Activated CD4-positive, alpha-beta T cell treated with anti-CD3 and anti-CD28 coated beads, Interleukin-2, amount 10 ng/mL, durations not matched to agents 24 days and 14 days (primary cell): ENCODE measurements at regions not wholly inside any gene's neighbourhood (a gene's known extent, or its start where the extent isn't known, plus 50 kb on each side); places are given as distances from the start of the nearest gene placed in this dataset.

ENCODE experiments used
- DNase-seq: peaks from one replicate; pipeline ENCODE4 v3.0.0; 2022
- H3K27ac Mint-ChIP-seq: one replicate; pipeline ENCODE4 v1.8.0; 2022; ENCODE audit warnings: mild to moderate bottlenecking, mixed read lengths
- H3K27me3 Mint-ChIP-seq: one replicate; pipeline ENCODE4 v1.8.0; 2022; ENCODE audit warnings: mixed read lengths
- H3K36me3 Mint-ChIP-seq: one replicate; pipeline ENCODE4 v1.8.0; 2022; ENCODE audit warnings: low read depth, mild to moderate bottlenecking, mixed read lengths
- H3K4me1 Mint-ChIP-seq: one replicate; pipeline ENCODE4 v1.8.0; 2021; ENCODE audit warnings: mixed read lengths
- H3K4me3 Mint-ChIP-seq: one replicate; pipeline ENCODE4 v1.8.0; 2022; ENCODE audit warnings: mild to moderate bottlenecking, moderate library complexity, mixed read lengths
- H3K9me3 Mint-ChIP-seq: one replicate; pipeline ENCODE4 v1.8.0; 2021; ENCODE audit warnings: mixed read lengths
- intact Hi-C: fragments of 100-400 bp; cut with micrococcal nuclease; formaldehyde crosslinking; loops from one replicate; pipeline ENCODE4 v1.15.1; 2023

- H3K9me3 Mint-ChIP-seq: peaks cover 3% of the 10 kb centered on the region
- no peak overlapping the region for H3K4me3 Mint-ChIP-seq
Observed at GRCh38 chr15:35914573-35914972, 368.6 kb upstream of the DPH6 start.

GRCh38 chr15:35921046-35921445 is 375.1 kb upstream of the DPH6 start:
- Mint-ChIP-seq H3K27ac (no peak overlapping the region), H3K27me3 (no peaks in the 10 kb centered on the region), H3K36me3 (no peaks in the 10 kb centered on the region), H3K9me3 (no peaks in the 10 kb centered on the region), H3K4me1 (no peaks in the 10 kb centered on the region), H3K4me3 (no peak overlapping the region)
- DNase-seq: no peak
- intact Hi-C loops: no loop called here

More at GRCh38 chr15:35914573-35914972, 368.6 kb upstream of the DPH6 start:
- H3K4me1 Mint-ChIP-seq: no peaks in the 10 kb centered on the region
- no peaks in the 10 kb centered on the region for H3K27me3 Mint-ChIP-seq
- intact Hi-C loops: no loop called here
- no peak overlapping the region for H3K27ac Mint-ChIP-seq
- no peak for DNase-seq
- no peaks in the 10 kb centered on the region for H3K36me3 Mint-ChIP-seq

- no peaks in the 10 kb centered on the region for H3K9me3 Mint-ChIP-seq
- H3K36me3 Mint-ChIP-seq: no peaks in the 10 kb centered on the region
- no peak overlapping the region for H3K4me3 Mint-ChIP-seq
- no peak overlapping the region for H3K27ac Mint-ChIP-seq
- no peak for DNase-seq
- H3K4me1 Mint-ChIP-seq: no peaks in the 10 kb centered on the region
- intact Hi-C loops: no loop called here
- H3K27me3 Mint-ChIP-seq: no peaks in the 10 kb centered on the region
Observed at GRCh38 chr15:35925275-35926006, 379.5 kb upstream of the DPH6 start.

- no peaks in the 10 kb centered on the region for H3K4me1 Mint-ChIP-seq
- intact Hi-C loops: no loop called here
- no peak overlapping the region for H3K4me3 Mint-ChIP-seq
- DNase-seq: no peak
- no peaks in the 10 kb centered on the region for H3K36me3 Mint-ChIP-seq
- no peaks in the 10 kb centered on the region for H3K9me3 Mint-ChIP-seq
- H3K27ac Mint-ChIP-seq: no peak overlapping the region
- no peaks in the 10 kb centered on the region for H3K27me3 Mint-ChIP-seq
Observed at GRCh38 chr15:35926007-35926380, 380.0 kb upstream of the DPH6 start.

GRCh38 chr15:35928847-35929246 is 382.9 kb upstream of the DPH6 start:
- Mint-ChIP-seq H3K4me3 (no peak overlapping the region), H3K9me3 (no peaks in the 10 kb centered on the region), H3K27ac (no peak overlapping the region), H3K27me3 (no peaks in the 10 kb centered on the region), H3K4me1 (no peaks in the 10 kb centered on the region), H3K36me3 (no peaks in the 10 kb centered on the region)
- no peak for DNase-seq
- intact Hi-C loops: no loop called here

GRCh38 chr15:35929740-35930444 is 383.9 kb upstream of the DPH6 start:
- H3K27ac Mint-ChIP-seq: no peak overlapping the region
- H3K9me3 Mint-ChIP-seq: no peaks in the 10 kb centered on the region
- no peak for DNase-seq
- no peaks in the 10 kb centered on the region for H3K4me1 Mint-ChIP-seq
- no peak overlapping the region for H3K4me3 Mint-ChIP-seq
- no peaks in the 10 kb centered on the region for H3K36me3 Mint-ChIP-seq
- intact Hi-C loops: no loop called here
- no peaks in the 10 kb centered on the region for H3K27me3 Mint-ChIP-seq

- no peak overlapping the region for H3K4me3 Mint-ChIP-seq
- no peaks in the 10 kb centered on the region for H3K9me3 Mint-ChIP-seq
- no peak overlapping the region for H3K27ac Mint-ChIP-seq
- intact Hi-C loops: no loop called here
- H3K36me3 Mint-ChIP-seq: no peaks in the 10 kb centered on the region
- DNase-seq: no peak
- no peaks in the 10 kb centered on the region for H3K4me1 Mint-ChIP-seq
- H3K27me3 Mint-ChIP-seq: no peaks in the 10 kb centered on the region
Observed at GRCh38 chr15:35931799-35932341, 385.9 kb upstream of the DPH6 start.

GRCh38 chr15:35932531-35932930 is 386.6 kb upstream of the DPH6 start:
- Mint-ChIP-seq H3K4me3 (no peak overlapping the region), H3K36me3 (no peaks in the 10 kb centered on the region), H3K27ac (no peak overlapping the region), H3K27me3 (no peaks in the 10 kb centered on the region), H3K9me3 (no peaks in the 10 kb centered on the region), H3K4me1 (no peaks in the 10 kb centered on the region)
- no peak for DNase-seq
- intact Hi-C loops: no loop called here

- Mint-ChIP-seq H3K4me1 (no peaks in the 10 kb centered on the region), H3K9me3 (no peaks in the 10 kb centered on the region), H3K36me3 (no peaks in the 10 kb centered on the region), H3K27me3 (no peaks in the 10 kb centered on the region), H3K4me3 (no peak overlapping the region), H3K27ac (no peak overlapping the region)
- DNase-seq: no peak
- intact Hi-C loops: no loop called here
Observed at GRCh38 chr15:35933531-35933930, 387.6 kb upstream of the DPH6 start.

GRCh38 chr15:35934383-35935049 is 388.6 kb upstream of the DPH6 start:
- Mint-ChIP-seq H3K27ac (no peak overlapping the region), H3K9me3 (no peaks in the 10 kb centered on the region), H3K4me3 (no peak overlapping the region), H3K27me3 (no peaks in the 10 kb centered on the region), H3K4me1 (no peaks in the 10 kb centered on the region), H3K36me3 (no peaks in the 10 kb centered on the region)
- DNase-seq: no peak
- intact Hi-C loops: no loop called here

GRCh38 chr15:35936284-35936683 is 390.3 kb upstream of the DPH6 start:
- Mint-ChIP-seq H3K27me3 (no peaks in the 10 kb centered on the region), H3K36me3 (no peaks in the 10 kb centered on the region), H3K4me1 (no peaks in the 10 kb centered on the region), H3K4me3 (no peak overlapping the region), H3K27ac (no peak overlapping the region), H3K9me3 (no peaks in the 10 kb centered on the region)
- no peak for DNase-seq
- intact Hi-C loops: no loop called here

GRCh38 chr15:35937380-35937779 is 391.4 kb upstream of the DPH6 start:
- H3K36me3 Mint-ChIP-seq: no peaks in the 10 kb centered on the region
- H3K9me3 Mint-ChIP-seq: no peaks in the 10 kb centered on the region
- no peaks in the 10 kb centered on the region for H3K4me1 Mint-ChIP-seq
- H3K27ac Mint-ChIP-seq: no peak overlapping the region
- H3K4me3 Mint-ChIP-seq: no peak overlapping the region
- no peaks in the 10 kb centered on the region for H3K27me3 Mint-ChIP-seq
- DNase-seq: no peak
- intact Hi-C loops: no loop called here

GRCh38 chr15:35944945-35945585 is 399.1 kb upstream of the DPH6 start:
- Mint-ChIP-seq H3K4me3 (no peak overlapping the region), H3K27ac (no peak overlapping the region)
- DNase-seq: no peak

GRCh38 chr15:35953424-35953823 is 407.5 kb upstream of the DPH6 start:
- Mint-ChIP-seq H3K4me3 (no peak overlapping the region), H3K4me1 (no peaks in the 10 kb centered on the region), H3K27me3 (no peaks in the 10 kb centered on the region), H3K27ac (no peak overlapping the region), H3K36me3 (no peaks in the 10 kb centered on the region), H3K9me3 (no peaks in the 10 kb centered on the region)
- intact Hi-C loops: no loop called here
- DNase-seq: no peak

More at GRCh38 chr15:35944945-35945585, 399.1 kb upstream of the DPH6 start:
- H3K27me3 Mint-ChIP-seq: no peaks in the 10 kb centered on the region
- H3K9me3 Mint-ChIP-seq: peaks cover 6% of the 10 kb centered on the region
- no peaks in the 10 kb centered on the region for H3K4me1 Mint-ChIP-seq
- intact Hi-C loops: no loop called here
- H3K36me3 Mint-ChIP-seq: no peaks in the 10 kb centered on the region
